Transverse colon (tissue), 4 donors: ENCODE measurements at regions not wholly inside any gene's neighbourhood (a gene's known extent, or its start where the extent isn't known, plus 50 kb on each side); places are given as distances from the start of the nearest gene placed in this dataset.

Source experiments
- DNase-seq: peaks from one replicate; pipeline ENCODE4 v3.0.0-alpha.2; 2019
- H3K27ac ChIP-seq, 4 donors: fragments of 200-600 bp; sonication (generic); 2 replicates each; pipeline ENCODE4 v1.5.1; 2016 to 2018; ENCODE audit warnings: inconsistent platforms in 4 of 4
- H3K27me3 ChIP-seq: fragments of 200-600 bp; sonication (generic); 2 replicates; pipeline ENCODE4 v1.5.1; 2017; ENCODE audit warnings: inconsistent platforms
- H3K36me3 ChIP-seq, 4 donors: fragments of 200-600 bp; sonication (generic); 2 replicates each; pipeline ENCODE4 v1.5.1; 2017 to 2019; ENCODE audit warnings: inconsistent platforms in 4 of 4
- H3K4me1 ChIP-seq, 4 donors: fragments of 200-600 bp; sonication (generic); 2 replicates each; pipeline ENCODE4 v1.5.1; 2017 to 2020; ENCODE audit warnings: inconsistent platforms in 4 of 4
- H3K4me3 ChIP-seq, 4 donors: fragments of 200-600 bp; sonication (generic); 1 replicate in 1 of 4; 2 replicates in 3 of 4; pipeline versions ENCODE4 v1.5.1 to v1.6.1; 2017 to 2019; ENCODE audit warnings: inconsistent platforms in 4 of 4
- H3K9me3 ChIP-seq, 2 donors: fragments of 200-600 bp; sonication (generic); 2 replicates each; pipeline ENCODE4 v1.5.1; 2017 to 2019; ENCODE audit warnings: inconsistent platforms in 2 of 2
- EP300 ChIP-seq: sonication (generic); formaldehyde crosslinking; IDR thresholded peaks from one replicate; pipeline ENCODE4 v1.6.1; 2017; ENCODE audit warnings: antibody characterized with exemption, low read depth
- POLR2A ChIP-seq: fragments of 450-650 bp; IDR thresholded peaks from one replicate; pipeline ENCODE4 v1.6.1; 2016; ENCODE audit warnings: antibody characterized with exemption, mild to moderate bottlenecking, moderate library complexity
- POLR2AphosphoS5 ChIP-seq, 3 donors: sonication (generic); formaldehyde crosslinking; IDR thresholded peaks; one replicate each; pipeline ENCODE4 v1.6.1; 2016; ENCODE audit warnings: antibody characterized with exemption in 3 of 3
- WGBS, 2 donors: methylation state at CpG; one replicate each; pipeline ENCODE4 v1.1.5; 2018; ENCODE audit warnings: low coverage in 1 of 2; 5-methylcytosine and 5-hydroxymethylcytosine counted together
- in situ Hi-C, 4 donors: fragments of 200-750 bp; cut with MboI; loops; one replicate each; pipeline versions ENCODE4 v1.15.0 to v1.15.1; 2017; ENCODE audit warnings: low sequenced_read_pairs in 3 of 4, low pct_ligation_motif_present in 1 of 4, low pct_unique_long_range_greater_than_20kb in 1 of 4
- intact Hi-C: fragments of 100-400 bp; cut with DNase I; formaldehyde crosslinking; loops from one replicate; pipeline ENCODE4 v1.15.1; 2023; ENCODE audit warnings: low total_unique reads
- TF ChIP-seq, protein P1 (sequence below), 5 experiments: fragments of 200-600 bp in 3 of 5; fragments of 450-650 bp in 2 of 5; sonication (generic) in 3 of 5; IDR thresholded peaks; 1 replicate in 2 of 5; 2 replicates in 3 of 5; pipeline ENCODE4 v1.5.1; 2016 to 2017; ENCODE audit warnings: antibody characterized with exemption in 5 of 5, inconsistent platforms in 3 of 5, mild to moderate bottlenecking in 2 of 5, moderate library complexity in 1 of 5

DNA sequence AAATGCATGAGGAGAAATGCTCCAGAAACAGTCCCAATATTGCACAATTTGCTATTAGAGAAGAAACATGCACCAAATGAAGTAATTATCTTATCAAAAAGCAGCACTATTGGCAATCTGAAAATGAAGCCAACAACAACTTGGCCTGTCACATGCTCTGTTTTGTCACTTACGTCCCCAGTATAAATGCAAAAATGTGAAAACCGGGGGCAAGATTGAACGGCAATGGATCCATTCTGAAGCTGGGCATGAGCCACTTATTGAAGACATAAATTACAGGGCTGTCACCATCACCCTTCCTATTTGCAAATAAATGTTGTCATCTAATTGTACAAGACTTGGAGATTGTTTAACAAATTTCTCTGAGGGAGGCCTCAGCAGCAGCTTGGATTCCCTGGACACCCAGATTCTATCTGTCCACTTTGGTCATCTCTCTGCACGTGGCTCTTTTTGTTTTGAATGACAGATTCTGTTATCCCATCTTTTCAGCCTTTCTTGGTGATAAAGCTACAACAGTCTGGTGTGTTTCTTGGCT lies 180.2 kb upstream of the CDH5 start:
- H3K27me3 ChIP-seq: no peaks in the 10 kb centered on the region
- in situ Hi-C loops: no loop called here
- WGBS, 2 donors: 55 to 70% methylated on average over 3 to 4 of the region's 4 CpGs
- TF ChIP-seq EP300 (no peak), POLR2AphosphoS5 (IDR thresholded peaks at IDR 0.05) (no peak), POLR2A (no peak)
- TF ChIP-seq, protein P1, sequence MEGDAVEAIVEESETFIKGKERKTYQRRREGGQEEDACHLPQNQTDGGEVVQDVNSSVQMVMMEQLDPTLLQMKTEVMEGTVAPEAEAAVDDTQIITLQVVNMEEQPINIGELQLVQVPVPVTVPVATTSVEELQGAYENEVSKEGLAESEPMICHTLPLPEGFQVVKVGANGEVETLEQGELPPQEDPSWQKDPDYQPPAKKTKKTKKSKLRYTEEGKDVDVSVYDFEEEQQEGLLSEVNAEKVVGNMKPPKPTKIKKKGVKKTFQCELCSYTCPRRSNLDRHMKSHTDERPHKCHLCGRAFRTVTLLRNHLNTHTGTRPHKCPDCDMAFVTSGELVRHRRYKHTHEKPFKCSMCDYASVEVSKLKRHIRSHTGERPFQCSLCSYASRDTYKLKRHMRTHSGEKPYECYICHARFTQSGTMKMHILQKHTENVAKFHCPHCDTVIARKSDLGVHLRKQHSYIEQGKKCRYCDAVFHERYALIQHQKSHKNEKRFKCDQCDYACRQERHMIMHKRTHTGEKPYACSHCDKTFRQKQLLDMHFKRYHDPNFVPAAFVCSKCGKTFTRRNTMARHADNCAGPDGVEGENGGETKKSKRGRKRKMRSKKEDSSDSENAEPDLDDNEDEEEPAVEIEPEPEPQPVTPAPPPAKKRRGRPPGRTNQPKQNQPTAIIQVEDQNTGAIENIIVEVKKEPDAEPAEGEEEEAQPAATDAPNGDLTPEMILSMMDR (IDR thresholded peaks at IDR 0.05): no peak
- DNase-seq: no peak
- no peaks in the 10 kb centered on the region for H3K9me3 ChIP-seq
- peaks cover 0 to 5% (median 0%) of the 10 kb centered on the region in 4 donors for H3K4me1 ChIP-seq
- intact Hi-C loops: no loop called here
- no peak overlapping the region for H3K4me3 ChIP-seq
- no peaks in the 10 kb centered on the region for H3K36me3 ChIP-seq
- no peak overlapping the region for H3K27ac ChIP-seq

DNA sequence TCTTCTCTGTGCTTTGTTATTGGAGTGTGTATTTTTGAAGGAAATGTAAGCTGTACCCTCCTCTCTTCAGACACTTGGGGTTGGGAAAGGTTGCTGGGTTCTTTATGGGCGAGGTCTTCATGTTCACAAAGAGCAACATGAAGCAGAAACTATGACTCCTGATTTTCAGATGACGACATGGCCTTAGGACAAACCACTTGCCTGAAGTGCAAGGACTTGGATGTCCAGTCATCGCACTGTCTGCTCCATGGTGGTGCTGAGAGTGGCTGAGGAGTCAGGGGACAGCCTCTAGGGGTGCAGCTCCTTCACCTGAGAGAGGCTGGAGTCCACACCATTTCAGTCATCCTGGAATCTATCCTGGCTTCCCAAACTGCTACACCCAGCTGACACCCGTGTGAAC lies 183.9 kb upstream of the CDH5 start:
- Histone ChIP-seq H3K36me3 (no peaks in the 10 kb centered on the region), H3K4me3 (no peak overlapping the region), H3K27me3 (no peaks in the 10 kb centered on the region), H3K4me1 (no peaks in the 10 kb centered on the region), H3K9me3 (no peaks in the 10 kb centered on the region), H3K27ac (no peak overlapping the region)
- in situ Hi-C loops: no loop called here
- TF ChIP-seq EP300 (no peak), POLR2A (no peak), POLR2AphosphoS5 (IDR thresholded peaks at IDR 0.05) (no peak)
- TF ChIP-seq, protein P1 (IDR thresholded peaks at IDR 0.05): no peak
- intact Hi-C loops: no loop called here
- WGBS, 2 donors: 50 to 63% methylated on average over 1 to 4 of the region's 4 CpGs
- no peak for DNase-seq

DNA sequence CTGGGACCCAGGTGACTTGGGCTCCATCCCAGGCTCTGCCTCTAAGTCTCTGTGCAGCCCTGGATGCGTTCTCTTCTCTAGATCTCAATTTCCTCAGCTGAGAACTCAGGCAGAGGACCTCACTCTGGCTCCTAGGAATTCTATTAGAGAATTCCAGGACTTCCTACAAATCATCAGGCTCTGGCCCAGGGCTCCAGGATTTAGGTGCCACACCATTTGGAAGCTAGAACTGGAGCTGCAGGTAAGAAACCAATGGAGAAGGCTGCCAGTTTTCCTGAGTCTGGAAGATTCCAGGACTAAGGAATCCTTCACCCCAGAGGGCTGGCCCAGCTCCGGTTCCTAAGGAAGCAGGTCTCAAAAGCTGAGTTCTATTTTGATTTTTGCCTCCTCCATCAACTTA lies 189.8 kb upstream of the CDH5 start:
- TF ChIP-seq EP300: no peak
- no peak for TF ChIP-seq POLR2AphosphoS5 (IDR thresholded peaks at IDR 0.05)
- no peaks in the 10 kb centered on the region for H3K36me3 ChIP-seq
- 81% methylated on average over 2 of the region's 2 CpGs; no CpG with 5 or more reads in 1 of the 2 donors for WGBS, 2 donors
- in situ Hi-C loops (no loop called here), intact Hi-C loops (no loop called here)
- no peak overlapping the region for H3K27ac ChIP-seq
- no peaks in the 10 kb centered on the region for H3K4me1 ChIP-seq
- H3K27me3 ChIP-seq: no peaks in the 10 kb centered on the region
- no peak for DNase-seq
- H3K4me3 ChIP-seq: no peak overlapping the region
- no peaks in the 10 kb centered on the region for H3K9me3 ChIP-seq

DNA sequence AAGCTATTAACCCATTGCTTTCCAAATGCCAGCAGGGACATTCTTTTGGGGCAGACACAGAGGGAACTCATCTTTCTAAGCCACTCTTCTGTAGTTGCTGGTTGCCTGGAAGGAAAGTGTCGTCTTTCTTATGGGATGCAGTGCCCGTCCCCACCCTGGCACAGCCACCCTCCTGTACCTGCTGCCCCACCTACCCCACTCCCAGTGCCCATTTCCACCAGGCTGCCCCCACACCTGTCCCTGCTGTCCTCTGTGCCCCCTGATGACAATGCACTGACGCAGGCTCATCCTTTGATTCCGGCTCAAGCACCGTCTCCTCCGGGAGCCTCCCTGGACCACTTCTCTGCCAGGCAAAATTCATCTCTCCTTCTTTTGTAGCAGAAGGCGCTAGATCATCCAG lies 190.4 kb upstream of the CDH5 start:
- intact Hi-C loops (no loop called here), in situ Hi-C loops (no loop called here)
- no peak for TF ChIP-seq EP300
- TF ChIP-seq POLR2A: no peak
- TF ChIP-seq, protein P1 (IDR thresholded peaks at IDR 0.05): no peak
- no peak for TF ChIP-seq POLR2AphosphoS5 (IDR thresholded peaks at IDR 0.05)
- no peaks in the 10 kb centered on the region for H3K36me3 ChIP-seq
- DNase-seq: no peak
- no peaks in the 10 kb centered on the region for H3K9me3 ChIP-seq
- WGBS, 2 donors: 88% methylated on average over 7 of the region's 7 CpGs; no CpG with 5 or more reads in 1 of the 2 donors
- no peaks in the 10 kb centered on the region for H3K27me3 ChIP-seq
- H3K4me3 ChIP-seq: no peak overlapping the region
- H3K27ac ChIP-seq: no peak overlapping the region
- H3K4me1 ChIP-seq: no peaks in the 10 kb centered on the region

DNA sequence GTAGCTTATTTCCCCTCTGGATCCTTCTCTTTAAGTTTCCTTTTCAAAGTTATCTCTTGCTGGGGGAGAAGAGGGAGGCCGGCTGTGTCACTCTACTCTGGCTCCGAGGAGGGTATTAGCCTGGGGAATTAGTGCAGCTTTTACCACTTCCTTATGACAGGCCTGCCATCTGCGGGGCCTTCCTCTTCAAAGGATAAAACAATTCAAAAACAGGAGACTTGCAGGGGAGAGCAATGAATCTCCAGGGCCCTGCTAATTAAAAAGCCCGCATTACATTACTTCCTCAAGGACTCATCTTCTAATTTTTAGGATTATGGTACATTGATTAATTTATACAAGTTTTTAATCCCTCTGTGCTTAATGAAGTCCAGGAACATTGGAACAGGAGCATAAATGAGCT lies 190.9 kb upstream of the CDH5 start:
- Histone ChIP-seq H3K9me3 (no peaks in the 10 kb centered on the region), H3K27me3 (no peaks in the 10 kb centered on the region), H3K27ac (no peak overlapping the region), H3K4me3 (no peak overlapping the region), H3K36me3 (no peaks in the 10 kb centered on the region), H3K4me1 (no peaks in the 10 kb centered on the region)
- intact Hi-C loops: no loop called here
- in situ Hi-C loops: no loop called here
- TF ChIP-seq POLR2AphosphoS5 (IDR thresholded peaks at IDR 0.05): no peak
- no peak for TF ChIP-seq EP300
- TF ChIP-seq, protein P1 (IDR thresholded peaks at IDR 0.05): no peak
- TF ChIP-seq POLR2A: no peak
- 17 to 21% methylated on average over 3 to 4 of the region's 4 CpGs for WGBS, 2 donors
- no peak for DNase-seq
